ENCODE measurements at regions not wholly inside any gene's neighbourhood (a gene's known extent, or its start where the extent isn't known, plus 50 kb on each side); places are given as distances from the start of the nearest gene placed in this dataset.

- Histone ChIP-seq H3K9me3 (ENCODE audit: control insufficient read depth, insufficient read depth, low read length) (no peaks in the 10 kb centered on the region), H3K4me3 (ENCODE audit: insufficient read depth, low read depth, low read length) (no peak overlapping the region), H3K9me1 (ENCODE audit: insufficient read depth, low read length) (no peaks in the 10 kb centered on the region), H4K8ac (ENCODE audit: low read depth in 2 of 2, low read length in 2 of 2) (no peak overlapping the region), H3K9ac (ENCODE audit: low read depth, low read length) (no peak overlapping the region), H3K56ac (ENCODE audit: extremely low read depth, insufficient read depth, low read length) (no peak overlapping the region), H3K27ac (ENCODE audit: insufficient read depth, low read length) (no peak overlapping the region), H3K14ac (replicated peaks; ENCODE audit: low read depth, low read length) (no peak overlapping the region), H4K91ac (ENCODE audit: insufficient read depth, low read depth, low read length) (no peak overlapping the region), H3K4ac (ENCODE audit: low read depth, low read length) (no peak overlapping the region), H2BK20ac (ENCODE audit: low read depth, low read length) (no peak overlapping the region), H3K4me1 (ENCODE audit: control insufficient read depth, insufficient read depth, low read length) (no peaks in the 10 kb centered on the region), H2AK5ac (ENCODE audit: low read depth, low read length) (no peak overlapping the region), H3K36me3 (ENCODE audit: control insufficient read depth, insufficient read depth, low read length) (no peaks in the 10 kb centered on the region), H3K79me1 (ENCODE audit: low read depth in 1 of 2, low read length in 2 of 2) (no peaks in the 10 kb centered on the region), H4K5ac (ENCODE audit: low read depth, low read length) (no peak overlapping the region), H2BK120ac (ENCODE audit: low read depth, low read length) (no peak overlapping the region), H2AFZ (replicated peaks; ENCODE audit: low read length, poor library complexity) (no peak overlapping the region), H2BK15ac (ENCODE audit: low read depth, low read length) (no peak overlapping the region), H3K23ac (ENCODE audit: low read depth, low read length) (no peak overlapping the region), H2BK5ac (ENCODE audit: low read depth, low read length, poor library complexity, severe bottlenecking) (no peak overlapping the region), H3K27me3 (ENCODE audit: control insufficient read depth, insufficient read depth, low read length) (no peaks in the 10 kb centered on the region), H4K20me1 (ENCODE audit: insufficient read depth, low read length) (no peaks in the 10 kb centered on the region), H3K4me2 (ENCODE audit: low read depth, low read length) (no peak overlapping the region), H2AK9ac (replicated peaks; ENCODE audit: low read depth, low read length, poor library complexity) (no peak overlapping the region), H3K18ac (ENCODE audit: low read depth, low read length) (no peak overlapping the region)
- TF ChIP-seq SMC3 (IDR thresholded peaks at IDR 0.05; ENCODE audit: low read depth, low read length) (no peak), MAFK (IDR thresholded peaks at IDR 0.05; ENCODE audit: low read depth, low read length) (peak; percentile 82), MXI1 (IDR thresholded peaks at IDR 0.05; ENCODE audit: borderline replicate concordance, low read depth, low read length) (no peak)
- intact Hi-C loops (cut with micrococcal nuclease) = no loop called here
- no CpG with 5 or more reads among the region's 1 CpG for WGBS, 2 experiments (ENCODE audit: extremely low coverage in 2 of 2, insufficient read length in 1 of 2)
- POLR2A ChIA-PET (ENCODE audit: unreplicated experiment) = no interaction called here
- dilution Hi-C loops (cut with HindIII; ENCODE audit: low sequenced_read_pairs, unreplicated experiment) = no loop called here
- ATAC-seq (ENCODE audit: low read depth) = no peak
- CTCF ChIA-PET = no interaction called here
- BruUV-seq (replicated peaks) = no TSS peak
- in situ Hi-C loops (cut with MboI; ENCODE audit: low sequenced_read_pairs) = no loop called here
- no peak for DNase-seq
Observed at GRCh38 chr3:86168512-86168911, 822.4 kb downstream of the VGLL3 start.
